Neural progenitor cell (in vitro differentiated cells): ENCODE measurements at regions not wholly inside any gene's neighbourhood (a gene's known extent, or its start where the extent isn't known, plus 50 kb on each side); places are given as distances from the start of the nearest gene placed in this dataset.

Experiments used
- CTCF ChIP-seq: fragments of 200-600 bp; sonication (generic); IDR thresholded peaks from 2 replicates; pipeline ENCODE4 v1.5.1; 2017; ENCODE audit warnings: antibody characterized with exemption, mild to moderate bottlenecking
- EZH2 ChIP-seq: fragments of 200-600 bp; sonication (generic); IDR thresholded peaks from 2 replicates; pipeline ENCODE4 v1.6.1; 2017; ENCODE audit warnings: antibody characterized with exemption, mild to moderate bottlenecking, moderate library complexity
- EZH2phosphoT487 ChIP-seq: fragments of 200-600 bp; sonication (generic); IDR thresholded peaks from 2 replicates; pipeline ENCODE4 v1.6.1; 2017; ENCODE audit warnings: antibody characterized with exemption

DNA sequence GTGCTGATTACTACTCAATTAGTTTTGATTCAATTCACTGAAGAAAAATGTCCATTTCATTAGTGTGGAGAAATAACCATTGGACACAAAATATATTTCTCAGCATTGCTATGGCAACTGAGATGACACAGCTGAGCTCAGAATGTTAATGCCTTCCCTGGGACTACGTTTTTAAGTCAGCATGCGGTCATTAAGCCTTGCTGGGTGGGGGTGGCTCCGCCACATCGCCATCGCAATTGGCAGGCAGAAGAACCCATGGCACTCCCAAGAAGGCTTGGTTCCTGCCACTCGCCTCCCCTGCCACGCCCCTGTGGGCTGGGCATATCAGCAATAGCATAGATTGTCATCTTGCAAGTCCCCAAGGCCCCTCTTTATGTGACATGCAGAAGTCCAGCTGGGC lies 256.7 kb upstream of the CAMK1G start:
- TF ChIP-seq CTCF (no peak), EZH2 (no peak), EZH2phosphoT487 (no peak)
